Retinal pigment epithelial cell (primary cell): ENCODE measurements at regions not wholly inside any gene's neighbourhood (a gene's known extent, or its start where the extent isn't known, plus 50 kb on each side); places are given as distances from the start of the nearest gene placed in this dataset.
"Not testable (repeated sequence)": the region's sequence is repeated elsewhere in the genome, so short reads cannot be mapped to it uniquely, and the experiment has no call there.

Source experiments
- DNase-seq: peaks from one replicate; pipeline ENCODE4 v3.0.0-alpha.2; 2010; ENCODE audit warnings: low read depth
- H3K4me3 ChIP-seq: 2 replicates; pipeline ENCODE4 v1.5.1; 2011; ENCODE audit warnings: mild to moderate bottlenecking, low read length, control low read depth, moderate library complexity
- TF ChIP-seq, protein P1 (sequence below): conservative IDR thresholded peaks from 2 replicates; pipeline ENCODE4 v1.5.1; 2011; ENCODE audit warnings: low read depth, low read length, control low read depth, inconsistent platforms

DNA sequence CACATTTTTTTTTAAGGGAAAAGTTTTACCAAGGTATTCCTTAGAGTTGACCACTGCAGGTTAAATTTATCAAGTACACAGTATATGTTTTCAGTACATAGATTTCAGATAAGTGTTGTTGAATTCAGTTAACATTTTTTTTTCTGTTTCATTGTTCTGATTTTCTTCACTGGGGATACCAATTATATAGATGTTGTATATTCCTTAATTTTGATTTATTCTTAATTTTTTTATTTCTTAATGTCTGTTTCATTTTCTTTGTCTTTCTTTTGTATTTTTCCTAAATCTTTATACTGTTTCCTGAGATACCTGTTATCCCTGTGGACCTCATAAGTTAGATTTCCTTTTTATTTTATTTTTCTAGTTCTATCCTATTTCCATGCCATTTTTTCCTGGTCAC lies 234.8 kb downstream of the TTC6 start:
- no peak overlapping the region for H3K4me3 ChIP-seq
- TF ChIP-seq, protein P1, sequence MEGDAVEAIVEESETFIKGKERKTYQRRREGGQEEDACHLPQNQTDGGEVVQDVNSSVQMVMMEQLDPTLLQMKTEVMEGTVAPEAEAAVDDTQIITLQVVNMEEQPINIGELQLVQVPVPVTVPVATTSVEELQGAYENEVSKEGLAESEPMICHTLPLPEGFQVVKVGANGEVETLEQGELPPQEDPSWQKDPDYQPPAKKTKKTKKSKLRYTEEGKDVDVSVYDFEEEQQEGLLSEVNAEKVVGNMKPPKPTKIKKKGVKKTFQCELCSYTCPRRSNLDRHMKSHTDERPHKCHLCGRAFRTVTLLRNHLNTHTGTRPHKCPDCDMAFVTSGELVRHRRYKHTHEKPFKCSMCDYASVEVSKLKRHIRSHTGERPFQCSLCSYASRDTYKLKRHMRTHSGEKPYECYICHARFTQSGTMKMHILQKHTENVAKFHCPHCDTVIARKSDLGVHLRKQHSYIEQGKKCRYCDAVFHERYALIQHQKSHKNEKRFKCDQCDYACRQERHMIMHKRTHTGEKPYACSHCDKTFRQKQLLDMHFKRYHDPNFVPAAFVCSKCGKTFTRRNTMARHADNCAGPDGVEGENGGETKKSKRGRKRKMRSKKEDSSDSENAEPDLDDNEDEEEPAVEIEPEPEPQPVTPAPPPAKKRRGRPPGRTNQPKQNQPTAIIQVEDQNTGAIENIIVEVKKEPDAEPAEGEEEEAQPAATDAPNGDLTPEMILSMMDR = no peak
- DNase-seq = no peak

- no peak for DNase-seq
- H3K4me3 ChIP-seq = no peak overlapping the region
- TF ChIP-seq, protein P1 = no peak
Measured at GRCh38 chr14:37834275-37834674, 238.8 kb downstream of the TTC6 start.

GRCh38 chr14:37838778-37839177 lies 243.3 kb downstream of the TTC6 start:
- not testable (repeated sequence) for H3K4me3 ChIP-seq

GRCh38 chr14:37841039-37841438 lies 245.6 kb downstream of the TTC6 start:
- DNase-seq, H3K4me3 ChIP-seq: not testable (repeated sequence)

More at GRCh38 chr14:37838778-37839177, 243.3 kb downstream of the TTC6 start:
- not testable (repeated sequence) for DNase-seq

GRCh38 chr14:37842106-37842505 lies 246.7 kb downstream of the TTC6 start:
- H3K4me3 ChIP-seq = no peak overlapping the region
- TF ChIP-seq, protein P1 = no peak
- no peak for DNase-seq

GRCh38 chr14:37843954-37844607 lies 248.7 kb downstream of the TTC6 start:
- TF ChIP-seq, protein P1 = no peak
- H3K4me3 ChIP-seq = no peak overlapping the region
- DNase-seq = no peak

- TF ChIP-seq, protein P1 = no peak
- no peak for DNase-seq
- H3K4me3 ChIP-seq = no peak overlapping the region
Measured at GRCh38 chr14:37844614-37845013, 249.2 kb downstream of the TTC6 start.

DNA sequence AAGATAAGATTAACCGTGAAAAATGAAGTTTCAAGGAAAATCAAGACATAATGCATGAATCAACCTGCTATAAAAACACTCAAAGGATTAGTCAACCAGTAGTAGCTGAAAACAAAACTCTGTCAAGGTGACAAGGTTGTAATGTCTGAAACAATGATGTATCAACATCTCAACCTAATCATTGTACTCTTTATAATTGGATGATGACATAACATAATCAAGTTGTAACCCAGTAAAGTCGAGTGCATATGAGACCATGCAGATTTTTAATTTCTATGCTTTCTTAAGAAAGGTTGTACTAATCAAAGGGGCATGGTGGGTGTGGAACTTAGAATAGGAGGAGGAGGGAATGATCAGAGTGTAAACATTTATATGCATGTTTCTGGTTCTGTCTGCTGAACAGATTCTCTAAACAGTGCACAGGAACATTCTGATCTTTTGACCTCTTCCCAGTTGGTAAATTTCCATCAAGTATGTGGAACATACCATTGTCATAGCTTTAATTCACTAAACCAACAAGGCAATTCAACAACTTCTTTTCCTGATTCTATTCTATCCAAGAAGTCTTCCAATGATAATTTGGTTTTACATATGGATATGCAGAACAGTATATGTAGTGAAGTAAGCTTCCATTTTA lies 253.7 kb downstream of the TTC6 start:
- H3K4me3 ChIP-seq = no peak overlapping the region
- TF ChIP-seq, protein P1 = no peak
- DNase-seq = no peak
